DMS114 treated with DMSO at 0.1 percent for 48 hours (cell line): ENCODE measurements at regions not wholly inside any gene's neighbourhood (a gene's known extent, or its start where the extent isn't known, plus 50 kb on each side); places are given as distances from the start of the nearest gene placed in this dataset.
"Not testable (repeated sequence)": the region's sequence is repeated elsewhere in the genome, so short reads cannot be mapped to it uniquely, and the experiment has no call there.

Source experiments
- DNase-seq: peaks from one replicate; lab custom pipeline; 2025; ENCODE audit not compliant: unreplicated experiment; lab: John Stamatoyannopoulos, UW

DNA sequence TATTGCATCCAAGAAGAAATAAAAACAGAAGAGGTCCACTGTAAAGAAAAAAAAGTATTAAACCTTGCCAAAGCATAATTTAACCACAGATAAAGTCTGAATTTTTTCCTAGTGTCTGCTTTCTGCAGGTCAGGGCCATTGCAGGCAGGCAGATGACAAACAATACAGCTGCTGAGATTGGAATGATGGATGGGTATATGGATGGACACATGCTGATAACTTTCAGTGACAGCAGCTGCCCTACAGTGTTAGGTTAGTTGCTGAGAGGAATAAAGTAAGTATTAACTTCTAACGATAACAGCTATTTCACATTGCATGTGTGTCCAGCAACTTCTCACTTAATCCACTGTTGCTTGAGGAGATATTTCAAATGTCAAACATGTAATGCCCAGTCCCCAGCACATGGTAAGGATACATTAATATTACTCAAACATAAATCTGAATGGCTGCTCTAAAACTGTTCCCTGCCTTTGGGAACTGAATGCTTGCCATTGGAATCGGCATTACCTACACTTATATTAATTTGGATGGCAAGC, 515.3 kb downstream of the RMST start:
- DNase-seq = no peak

DNA sequence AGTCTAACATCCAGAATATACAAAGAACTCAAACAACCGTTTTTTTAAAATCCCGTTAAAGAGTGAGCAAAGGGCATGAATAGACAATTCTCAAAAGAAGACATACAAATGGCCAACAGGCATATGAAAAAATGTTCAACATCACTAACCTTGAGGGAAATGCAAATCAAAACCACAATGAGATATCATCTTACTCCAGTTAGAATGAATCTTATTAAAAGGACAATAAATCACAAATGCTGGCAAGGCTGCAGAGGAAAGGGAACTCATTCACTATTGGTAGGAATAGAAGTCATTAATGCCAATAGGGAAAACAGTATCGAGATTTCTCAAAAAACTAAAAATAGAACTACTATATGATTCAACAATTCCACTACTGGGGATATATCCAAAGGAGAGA, 520.1 kb downstream of the RMST start:
- DNase-seq = no peak

DNA sequence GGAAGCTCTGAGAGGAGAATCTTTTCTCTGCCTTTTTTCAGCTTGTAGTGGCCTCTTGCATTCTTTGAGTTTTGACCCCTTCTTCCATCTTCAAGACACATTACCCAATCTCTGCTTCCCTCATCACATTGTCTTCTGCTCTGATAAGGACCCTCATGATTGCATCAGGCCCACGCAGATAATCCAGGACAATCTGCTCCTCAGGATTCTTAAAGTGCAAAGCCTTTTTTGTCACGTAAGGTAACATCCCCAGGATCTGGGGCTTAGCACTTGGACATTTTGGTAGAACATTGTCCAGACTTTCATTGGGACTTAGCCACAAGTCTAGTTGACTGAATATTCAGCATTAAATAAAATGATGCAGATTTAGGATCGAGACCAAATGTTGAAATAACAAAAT, 521.2 kb downstream of the RMST start:
- DNase-seq = no peak

DNA sequence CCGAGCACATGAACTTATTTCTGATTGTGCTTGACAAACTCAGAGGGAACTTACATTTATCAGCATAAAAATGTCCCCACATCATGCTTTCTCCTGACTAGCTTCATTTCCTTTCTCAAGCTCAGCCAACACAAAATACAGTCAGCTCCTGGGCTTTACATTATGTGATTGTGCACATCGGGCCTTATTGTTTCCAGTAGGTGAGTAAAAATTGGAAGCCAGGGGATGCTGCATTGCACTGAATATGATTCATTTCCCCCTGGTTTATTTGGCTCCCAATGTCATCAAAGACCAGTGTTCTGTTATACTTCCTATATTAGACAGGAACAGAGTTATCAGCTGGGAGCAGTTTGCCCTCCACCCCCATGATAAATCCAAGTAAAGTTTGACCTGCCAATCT, 521.8 kb downstream of the RMST start:
- DNase-seq = no peak

DNA sequence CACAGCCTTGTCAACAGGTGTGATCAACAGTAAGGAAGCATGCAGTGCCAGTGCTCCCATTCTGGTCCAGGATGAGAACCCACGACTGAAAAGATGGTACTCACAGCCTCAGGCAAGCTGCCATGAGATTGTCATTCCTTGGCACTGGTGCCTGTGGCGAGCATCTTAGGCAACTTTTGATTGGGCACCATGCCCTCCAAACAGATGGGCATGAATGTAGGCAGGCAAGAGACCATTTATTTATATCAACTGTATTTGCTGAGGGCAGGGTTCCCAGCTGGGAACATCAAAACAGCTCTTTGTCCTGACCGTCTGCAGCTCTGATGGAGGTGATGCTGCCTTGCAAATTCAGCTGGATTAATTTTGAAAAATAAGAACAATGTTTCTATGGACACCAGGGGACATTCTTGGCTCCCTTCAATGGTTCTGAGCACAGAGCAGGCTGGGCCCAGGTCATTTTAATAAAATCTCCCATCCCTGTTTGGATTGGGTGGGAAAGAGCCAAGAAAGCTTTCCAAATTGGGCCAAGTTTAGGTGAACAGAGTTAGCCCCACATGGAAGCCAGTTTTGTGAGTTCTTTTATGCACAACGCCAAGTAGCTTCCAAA, 522.5 kb downstream of the RMST start:
- no peak for DNase-seq

DNA sequence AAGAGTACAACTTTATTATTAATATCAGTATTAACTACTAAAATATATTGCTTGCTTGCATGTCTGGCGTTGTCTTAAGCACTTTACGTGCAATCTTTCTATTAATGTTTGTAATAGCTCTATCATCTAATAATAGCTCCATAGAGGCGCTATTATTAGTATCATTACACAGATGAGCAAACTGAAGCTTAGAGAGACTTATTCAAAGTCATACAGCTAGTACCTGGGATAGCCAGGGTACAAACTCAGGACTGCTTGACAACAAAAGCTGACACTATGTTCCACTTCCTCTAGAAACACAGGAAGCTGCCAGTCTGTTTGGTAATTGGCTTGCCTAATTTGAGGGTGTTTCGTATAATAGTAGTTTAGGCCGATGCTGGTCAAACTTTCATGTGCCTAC, 523.2 kb downstream of the RMST start:
- no peak for DNase-seq

DNA sequence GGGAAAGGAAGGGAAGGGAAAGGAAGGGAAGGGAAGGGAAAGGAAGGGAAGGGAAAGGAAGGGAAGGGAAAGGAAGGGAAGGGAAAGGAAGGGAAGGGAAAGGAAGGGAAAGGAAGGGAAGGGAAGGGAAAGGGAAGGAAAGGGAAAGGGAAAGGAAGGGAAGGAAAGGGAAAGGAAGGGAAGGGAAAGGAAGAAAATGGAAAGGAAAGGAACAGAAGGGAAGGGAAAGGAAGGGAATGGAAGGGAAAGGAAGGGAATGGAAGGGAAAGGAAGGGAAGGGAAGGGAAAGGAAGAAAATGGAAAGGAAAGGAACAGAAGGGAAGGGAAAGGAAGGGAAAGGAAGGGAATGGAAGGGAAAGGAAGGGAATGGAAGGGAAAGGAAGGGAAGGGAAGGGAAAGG, 526.0 kb downstream of the RMST start:
- not testable (repeated sequence) for DNase-seq

DNA sequence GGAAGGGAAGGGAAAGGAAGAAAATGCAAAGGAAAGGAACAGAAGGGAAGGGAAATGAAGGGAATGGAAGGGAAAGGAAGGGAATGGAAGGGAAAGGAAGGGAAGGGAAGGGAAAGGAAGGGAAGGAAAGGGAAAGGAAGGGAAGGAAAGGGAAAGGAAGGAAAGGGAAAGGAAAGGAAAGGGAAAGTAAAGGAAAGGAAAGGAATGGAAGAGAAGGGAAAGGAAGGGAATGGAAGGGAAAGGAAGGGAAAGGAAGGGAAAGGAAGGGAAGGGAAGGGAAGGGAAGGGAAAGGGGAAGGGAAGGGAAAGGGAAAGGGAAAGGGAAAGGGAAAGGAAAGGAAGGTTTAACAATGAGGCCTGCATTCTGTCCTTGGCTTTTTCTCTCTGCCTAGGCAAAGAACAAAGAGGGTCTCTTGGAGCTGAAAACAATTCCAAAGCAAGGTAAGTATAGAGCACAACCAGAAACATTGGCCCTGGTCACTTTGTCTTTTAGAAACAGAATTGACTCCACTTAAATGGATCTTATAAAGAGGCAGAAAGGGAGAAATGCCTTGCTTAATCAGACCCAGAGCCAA, 525.9 kb upstream of the TMPO start:
- DNase-seq = no peak

DNA sequence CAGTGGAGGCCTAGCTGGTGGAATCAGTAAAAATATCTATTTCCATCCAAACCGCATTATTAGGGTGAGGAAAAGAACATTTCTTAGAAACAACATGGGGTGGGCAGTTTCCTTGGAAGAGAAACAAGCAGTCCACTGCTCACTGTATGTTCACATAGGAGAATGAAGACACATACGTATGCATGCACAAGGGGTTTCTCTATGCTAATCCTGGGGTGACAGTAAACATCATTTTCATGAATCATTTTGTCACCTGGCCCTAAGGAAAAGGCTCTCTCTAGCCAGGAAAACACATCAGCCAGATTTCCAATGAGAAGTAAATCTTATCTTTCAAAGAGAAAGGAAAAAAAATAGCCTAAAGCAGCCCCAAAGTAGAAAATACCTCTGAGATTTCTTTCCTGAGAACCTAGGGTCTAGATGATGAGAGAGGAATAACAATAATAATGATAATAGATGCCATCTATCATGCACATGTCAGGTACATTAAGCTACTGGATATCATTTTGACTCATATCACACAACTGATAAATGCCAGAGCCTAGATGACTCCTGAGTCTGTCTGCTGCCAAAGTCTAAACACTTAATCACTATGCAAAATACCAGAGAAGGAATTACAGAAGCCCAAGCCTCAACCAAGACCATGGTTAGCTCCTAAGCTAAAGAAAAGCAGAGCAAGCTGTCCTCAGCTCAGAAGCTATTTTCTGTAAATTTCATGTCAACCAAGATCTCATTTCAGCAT, 520.5 kb upstream of the TMPO start:
- no peak for DNase-seq

DNA sequence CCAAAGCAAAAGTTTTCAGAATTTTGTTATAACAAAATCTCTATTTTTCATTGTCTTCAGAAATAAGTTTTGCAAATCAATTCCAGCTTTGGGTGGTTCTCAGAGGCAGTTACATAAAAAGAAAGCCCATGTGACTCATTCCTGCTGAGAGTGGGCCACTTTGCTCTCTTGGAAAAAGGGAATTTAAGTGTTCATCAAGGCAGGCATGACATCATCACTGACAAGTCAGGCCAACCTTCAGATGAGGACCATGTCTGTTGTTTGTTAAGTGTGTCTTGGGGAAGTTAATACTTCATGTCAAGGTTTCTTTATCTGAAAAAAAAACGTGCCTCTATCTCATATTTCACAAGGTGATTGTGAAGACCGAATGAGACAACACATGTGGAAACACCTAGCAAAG, 519.8 kb upstream of the TMPO start:
- DNase-seq = no peak

DNA sequence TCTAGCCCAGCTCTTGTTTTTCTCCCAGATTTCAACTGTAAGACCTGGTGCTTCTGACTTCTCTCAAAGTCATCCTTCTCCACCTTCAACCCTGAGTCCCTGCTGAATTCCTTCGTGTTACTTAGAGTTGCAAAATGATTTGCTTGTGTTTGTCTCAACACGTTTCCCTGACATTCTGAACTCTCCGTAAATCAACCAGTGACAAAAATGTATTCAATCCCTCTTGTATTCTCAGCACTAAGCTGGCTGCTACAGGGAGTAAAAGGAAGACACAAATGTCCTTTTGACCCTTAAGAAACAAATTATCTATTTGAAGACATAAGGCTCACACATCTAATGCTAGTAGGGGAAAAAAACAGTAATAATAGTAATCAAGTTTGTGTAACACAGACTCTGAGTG, 514.0 kb upstream of the TMPO start:
- DNase-seq = no peak

DNA sequence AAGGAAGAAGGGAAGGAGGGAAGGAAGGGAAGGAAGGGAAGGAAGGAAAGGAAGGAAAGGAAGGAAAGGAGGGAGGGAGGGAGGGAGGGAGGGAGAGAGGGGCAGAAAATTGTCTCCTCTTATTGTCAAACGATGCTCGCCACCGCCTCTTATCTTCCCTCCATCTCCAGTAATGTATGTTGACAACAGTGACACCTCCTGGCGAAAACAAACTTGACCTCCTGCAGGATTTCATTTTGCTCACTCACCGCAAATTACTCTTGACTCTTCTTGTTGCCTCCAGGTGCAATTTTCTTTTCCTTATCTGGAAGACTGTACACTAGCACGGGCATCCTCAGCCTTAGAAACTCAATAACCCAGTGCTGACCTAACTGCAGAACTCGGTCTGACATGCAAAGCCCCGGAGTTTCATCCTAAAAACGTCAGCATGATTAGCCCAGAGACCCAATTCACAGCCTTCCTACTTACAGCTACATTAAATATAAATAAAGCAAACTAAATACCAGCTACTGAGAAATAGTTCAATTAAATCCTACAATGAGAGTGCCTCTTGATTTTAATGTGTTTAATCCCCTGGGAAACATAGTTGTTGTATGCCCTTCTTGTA, 512.4 kb upstream of the TMPO start:
- DNase-seq = peak; percentile 10

DNA sequence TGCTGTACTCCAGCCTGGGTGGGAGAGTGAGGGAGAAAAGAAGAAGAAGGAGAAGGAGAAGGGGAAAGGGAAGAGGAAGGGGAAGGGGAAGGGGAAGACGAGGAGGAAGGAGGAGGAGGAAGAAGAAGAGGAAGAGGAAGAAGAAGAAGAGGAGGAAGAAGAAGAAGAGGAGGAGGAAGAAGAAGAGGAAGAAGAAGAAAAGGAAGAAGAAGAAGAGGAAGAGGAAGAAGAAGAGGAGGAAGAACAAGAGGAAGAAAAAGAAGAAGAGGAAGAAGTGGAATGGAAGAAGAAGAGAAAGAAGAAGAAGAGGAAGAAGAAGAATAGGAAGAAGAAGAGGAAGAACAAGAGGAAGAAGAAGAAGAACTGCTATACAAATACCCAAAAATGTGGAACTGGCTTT, 507.4 kb upstream of the TMPO start:
- DNase-seq = no peak

DNA sequence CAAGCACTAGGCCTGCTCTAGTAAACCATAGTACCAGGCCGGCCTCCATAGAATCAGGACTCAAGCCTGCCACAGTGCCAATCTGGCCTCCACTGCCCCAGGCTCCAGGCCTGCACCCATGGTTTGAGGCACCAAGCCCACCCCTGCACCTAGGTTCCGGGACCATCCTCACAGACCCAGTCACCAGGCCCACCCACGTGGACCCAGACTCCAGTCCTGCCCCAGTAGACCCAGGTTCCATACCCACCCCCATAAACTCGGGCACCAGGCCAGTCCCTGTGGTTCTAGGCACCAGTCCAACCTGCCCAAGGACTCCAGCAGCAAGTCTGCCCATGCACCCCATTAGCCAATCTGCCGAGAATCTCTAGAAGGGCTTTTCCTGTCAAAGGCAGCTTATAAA, 501.8 kb upstream of the TMPO start:
- DNase-seq = no peak

DNA sequence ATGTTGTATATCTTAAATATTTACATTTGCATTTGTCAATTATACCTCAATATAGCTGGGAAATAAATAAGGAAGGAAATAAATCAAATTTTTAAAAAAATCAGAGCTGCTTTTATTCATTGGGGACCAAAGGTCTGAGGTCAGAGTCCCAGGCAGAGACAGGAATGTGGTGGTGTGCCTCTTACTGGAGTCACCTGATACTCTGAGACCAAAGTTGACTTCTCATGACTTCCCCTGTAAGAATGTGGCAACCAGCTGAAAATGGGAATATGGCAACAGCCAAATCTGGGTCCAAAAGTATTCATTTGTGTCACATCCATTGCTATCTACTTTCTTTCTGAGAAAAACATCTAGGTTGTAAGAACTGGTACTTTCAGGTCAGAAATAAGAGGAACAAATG, 496.6 kb upstream of the TMPO start:
- no peak for DNase-seq

DNA sequence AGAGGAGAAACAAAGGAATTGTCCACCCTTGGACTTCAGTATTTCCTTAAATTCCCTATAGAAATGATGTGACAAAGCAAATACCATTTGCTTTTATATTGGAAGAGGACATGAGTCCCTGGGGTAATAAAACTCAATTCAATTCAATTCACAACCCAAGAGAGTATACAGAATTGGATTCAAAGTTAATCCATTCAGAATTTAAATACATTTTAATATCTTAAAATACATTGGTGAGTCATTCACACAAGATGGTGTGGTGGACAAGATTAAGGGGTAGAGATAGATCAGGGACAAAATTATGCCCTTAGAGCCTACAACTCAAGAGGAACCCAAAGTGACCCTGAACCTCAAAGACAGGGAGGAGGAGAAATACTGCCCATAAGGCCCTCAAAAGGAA, 495.0 kb upstream of the TMPO start:
- DNase-seq = no peak

DNA sequence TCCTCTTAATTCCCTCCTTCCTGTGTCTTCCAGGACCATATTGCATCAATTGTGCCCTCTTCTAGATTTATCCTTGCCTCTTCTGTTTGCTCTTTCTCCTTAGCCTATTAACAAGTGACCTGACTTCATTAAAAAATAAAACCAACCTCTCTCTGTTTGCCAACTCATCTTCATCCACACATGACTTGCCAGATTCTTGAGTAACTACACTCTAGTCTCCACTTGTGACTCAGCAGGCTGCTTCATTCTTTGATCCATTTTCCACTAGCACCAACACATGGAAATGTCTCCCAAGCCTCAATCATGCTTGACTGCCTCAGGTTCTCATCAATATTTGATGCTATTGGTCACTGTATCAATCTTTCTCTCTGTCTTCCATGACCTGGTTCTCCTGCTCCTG, 492.4 kb upstream of the TMPO start:
- DNase-seq = no peak

DNA sequence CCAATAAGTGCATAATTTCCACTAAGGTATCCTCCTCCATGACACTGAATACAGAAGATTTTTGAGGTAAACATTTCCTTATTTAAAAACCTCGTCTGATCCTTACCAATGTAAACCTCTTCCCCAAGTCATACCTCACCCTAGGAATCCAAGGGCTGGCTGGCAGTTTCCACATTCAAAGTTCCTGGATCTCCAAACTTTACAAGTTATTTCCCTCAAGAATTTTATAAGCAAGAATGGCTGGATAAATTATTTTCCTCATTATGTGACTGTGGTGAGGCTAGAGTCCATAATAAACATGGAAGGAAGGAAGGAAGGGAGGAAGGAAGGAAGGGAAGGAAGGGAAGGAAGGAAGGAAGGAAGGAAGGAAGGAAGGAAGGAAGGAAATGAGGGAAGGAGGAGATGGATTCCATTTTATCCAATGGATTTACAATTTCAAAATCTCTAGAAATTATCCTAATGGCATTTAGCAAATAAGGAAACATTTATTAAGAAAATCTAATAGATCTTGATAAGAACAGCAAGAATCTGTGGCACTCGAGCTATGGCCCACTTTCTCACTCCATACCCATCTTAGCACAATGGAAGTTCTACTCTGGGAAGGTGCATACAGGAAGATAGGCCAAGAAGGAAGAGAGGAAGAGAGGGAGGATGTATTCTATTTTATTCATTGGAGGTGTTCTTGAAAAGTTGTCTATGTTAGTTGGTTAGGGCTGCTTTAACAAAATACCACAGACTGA, 477.8 kb upstream of the TMPO start:
- DNase-seq = no peak

DNA sequence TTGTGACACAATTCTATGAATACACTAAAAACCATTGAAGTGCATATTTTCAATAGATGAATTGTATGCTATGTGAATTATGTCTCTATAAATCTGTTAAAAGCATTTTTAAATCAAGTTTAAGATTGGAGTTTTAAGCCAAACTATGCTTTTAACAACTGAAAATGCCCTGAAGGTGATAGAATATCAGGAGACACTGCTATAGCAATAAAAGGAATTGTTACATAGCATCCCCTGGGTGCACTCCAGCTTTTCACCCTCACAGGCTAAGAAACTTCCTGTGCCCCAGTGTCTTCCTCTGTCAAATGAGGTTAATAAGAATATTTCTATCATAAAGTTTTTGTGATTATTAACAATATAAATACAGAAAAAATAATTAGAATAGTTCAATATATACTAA, 472.7 kb upstream of the TMPO start:
- no peak for DNase-seq

DNA sequence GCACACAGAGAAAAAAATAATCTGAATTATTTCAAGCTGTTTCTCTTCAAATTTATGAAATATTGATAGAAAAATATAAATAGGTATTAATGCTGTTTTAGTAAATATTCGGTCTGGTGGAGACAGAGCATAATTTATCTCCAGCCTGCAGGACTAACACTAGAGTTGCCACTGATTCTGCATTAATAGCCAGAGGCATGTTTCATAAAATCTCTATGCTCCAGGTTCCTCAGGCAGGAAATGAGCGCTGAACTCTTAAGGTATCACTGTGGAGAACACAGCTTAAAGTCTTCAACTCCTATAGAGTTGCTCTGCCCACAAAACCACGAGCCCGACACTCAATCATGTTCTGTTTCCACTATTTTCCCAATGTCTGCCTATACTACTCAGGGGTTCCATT, 470.0 kb upstream of the TMPO start:
- DNase-seq = no peak

DNA sequence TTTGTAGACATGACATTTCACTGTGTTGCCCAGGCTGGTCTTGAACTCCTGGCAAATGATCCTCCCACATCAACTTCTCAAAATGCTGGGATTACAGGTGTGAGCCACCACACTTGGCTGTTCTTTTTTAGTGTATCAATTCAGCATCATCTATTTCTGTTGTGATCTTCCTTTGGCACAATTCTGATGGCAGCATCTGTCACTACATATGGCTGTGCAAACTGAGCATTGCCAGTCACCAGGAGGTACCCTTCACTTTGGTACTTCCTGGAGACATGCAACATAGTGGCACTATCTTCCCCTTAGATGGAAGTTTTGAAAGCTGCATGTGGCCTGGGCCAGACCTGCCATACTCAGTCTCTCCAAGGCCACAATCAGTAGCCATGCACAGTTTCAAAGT, 467.1 kb upstream of the TMPO start:
- DNase-seq = no peak
